SK-N-SH (cell line): ENCODE measurements at regions not wholly inside any gene's neighbourhood (a gene's known extent, or its start where the extent isn't known, plus 50 kb on each side); places are given as distances from the start of the nearest gene placed in this dataset.

Experiments used
- CTCF ChIA-PET: fragments of 300-600, 350-600 bp; formaldehyde crosslinking; extraction: SDS; loops from one replicate; lab custom pipeline; 2021; lab: Yijun Ruan, JAX
- POLR2A ChIA-PET: fragments of 350-600 bp; sonication (Branson Sonifier 250); formaldehyde crosslinking; extraction: SDS; loops from one replicate; lab custom pipeline; 2020; ENCODE audit warnings: antibody characterized with exemption, inconsistent platforms; lab: Yijun Ruan, JAX
- DNase-seq: peaks from one replicate; pipeline ENCODE4 v3.0.0; 2012
- H2AFZ ChIP-seq: fragments of 200-600 bp; sonication (generic); 2 replicates; pipeline ENCODE4 v1.8.1; 2016; ENCODE audit warnings: antibody characterized with exemption, mild to moderate bottlenecking, low read depth
- H3F3A ChIP-seq: fragments of 200-600 bp; sonication (generic); replicated peaks from 2 replicates; pipeline ENCODE3; 2016; ENCODE audit warnings: antibody characterized with exemption, mild to moderate bottlenecking; ENCODE audit not compliant: insufficient read depth
- H3K27ac ChIP-seq, 2 experiments: fragments of 200-500 bp in 1 of 2; fragments of 200-600 bp in 1 of 2; sonication (Bioruptor generic) in 1 of 2; sonication (generic), shearing (Covaris generic) in 1 of 2; 2 replicates each; pipeline versions ENCODE4 v1.5.1 to v1.6.1; 2014 to 2016; ENCODE audit warnings: low read depth in 2 of 2, inconsistent platforms in 1 of 2, low read length in 1 of 2, mild to moderate bottlenecking in 1 of 2, mixed read lengths in 1 of 2
- H3K27me3 ChIP-seq: fragments of 200-600 bp; sonication (generic), shearing (Covaris generic); 2 replicates; pipeline ENCODE4 v1.6.1; 2016; ENCODE audit warnings: mixed run types; ENCODE audit not compliant: insufficient read depth
- H3K36me3 ChIP-seq, 2 experiments: fragments of 200-500 bp in 1 of 2; fragments of 200-600 bp in 1 of 2; sonication (Bioruptor generic) in 1 of 2; sonication (generic) in 1 of 2; replicated peaks in 1 of 2; 2 replicates each; pipeline versions ENCODE3 to v1.5.1; 2014 to 2016; ENCODE audit warnings: low read length in 1 of 2, mild to moderate bottlenecking in 1 of 2; ENCODE audit not compliant: insufficient read depth in 2 of 2, control insufficient read depth in 1 of 2
- H3K4me1 ChIP-seq, 2 experiments: fragments of 200-500 bp in 1 of 2; fragments of 200-600 bp in 1 of 2; sonication (Bioruptor generic) in 1 of 2; sonication (generic), shearing (Covaris generic) in 1 of 2; 2 replicates each; pipeline versions ENCODE4 v1.5.1 to v1.6.1; 2014 to 2016; ENCODE audit warnings: low read depth in 1 of 2, low read length in 1 of 2, mixed run types in 1 of 2; ENCODE audit not compliant: insufficient read depth in 2 of 2, control insufficient read depth in 1 of 2
- H3K4me2 ChIP-seq: fragments of 200-600 bp; sonication (generic), shearing (Covaris generic); 2 replicates; pipeline ENCODE4 v1.6.1; 2017; ENCODE audit warnings: mixed run types
- H3K4me3 ChIP-seq, 2 experiments: fragments of 200-500 bp in 1 of 2; fragments of 200-600 bp in 1 of 2; sonication (Bioruptor generic) in 1 of 2; sonication (generic), shearing (Covaris generic) in 1 of 2; 2 replicates each; pipeline versions ENCODE4 v1.5.1 to v1.8.1; 2014 to 2016; ENCODE audit warnings: low read depth in 2 of 2, inconsistent platforms in 1 of 2, low read length in 1 of 2, mild to moderate bottlenecking in 1 of 2, mixed read lengths in 1 of 2, moderate library complexity in 1 of 2
- H3K79me2 ChIP-seq: fragments of 200-600 bp; sonication (generic); 2 replicates; pipeline ENCODE4 v1.8.1; 2017; ENCODE audit warnings: mild to moderate bottlenecking; ENCODE audit not compliant: insufficient read depth
- H3K9ac ChIP-seq: fragments of 200-600 bp; sonication (generic); 2 replicates; pipeline ENCODE4 v1.6.1; 2017; ENCODE audit warnings: mixed run types
- H3K9me2 ChIP-seq: fragments of 200-600 bp; sonication (generic); 2 replicates; pipeline ENCODE4 v1.6.1; 2017; ENCODE audit warnings: mixed run types
- H3K9me3 ChIP-seq: fragments of 200-600 bp; sonication (generic); 2 replicates; pipeline ENCODE4 v1.6.1; 2017; ENCODE audit warnings: mixed run types, mild to moderate bottlenecking, moderate library complexity
- H4K20me1 ChIP-seq: fragments of 200-600 bp; sonication (generic); 2 replicates; pipeline ENCODE4 v1.6.1; 2017; ENCODE audit warnings: mild to moderate bottlenecking, mixed run types; ENCODE audit not compliant: insufficient read depth
- FOSL2 ChIP-seq: IDR thresholded peaks from 2 replicates; pipeline ENCODE4 v1.4.0; 2012; ENCODE audit warnings: low read depth, mild to moderate bottlenecking, moderate library complexity, borderline replicate concordance
- IRF3 ChIP-seq: fragments of 150-350 bp; IDR thresholded peaks from 2 replicates; pipeline ENCODE4 v1.6.1; 2016; ENCODE audit warnings: mild to moderate bottlenecking, low read depth, low read length
- NFIC ChIP-seq: IDR thresholded peaks from 2 replicates; pipeline ENCODE4 v1.4.0; 2012; ENCODE audit warnings: borderline replicate concordance
- REST ChIP-seq: IDR thresholded peaks from 2 replicates; pipeline ENCODE4 v1.6.1; 2012; ENCODE audit warnings: mild to moderate bottlenecking, low read depth, low read length, moderate library complexity
- SIN3A ChIP-seq: IDR thresholded peaks from 2 replicates; pipeline ENCODE4 v1.6.1; 2012; ENCODE audit warnings: low read depth, mild to moderate bottlenecking, low read length, moderate library complexity, borderline replicate concordance
- SMC3 ChIP-seq: IDR thresholded peaks from 2 replicates; pipeline ENCODE4 v1.6.1; 2012; ENCODE audit warnings: low read depth, low read length, improper control_type of control experiment
- USF1 ChIP-seq: IDR thresholded peaks from 2 replicates; pipeline ENCODE4 v1.4.0; 2012; ENCODE audit warnings: low read depth, borderline replicate concordance
- USF2 ChIP-seq: fragments of 150-350 bp; IDR thresholded peaks from 2 replicates; pipeline ENCODE4 v1.6.1; 2017; ENCODE audit warnings: antibody characterized with exemption, low read length, low read depth, borderline replicate concordance
- YY1 ChIP-seq: IDR thresholded peaks from 2 replicates; pipeline ENCODE4 v1.4.0; 2012; ENCODE audit warnings: low read depth, mild to moderate bottlenecking
- WGBS: methylation state at CpG from one replicate; pipeline ENCODE4 v1.1.6; 2017; ENCODE audit warnings: low lambda C conversion rate; 5-methylcytosine and 5-hydroxymethylcytosine counted together
- TF ChIP-seq, protein P1 (sequence below): IDR thresholded peaks from 2 replicates; pipeline ENCODE4 v1.4.0; 2012; ENCODE audit warnings: low read depth

GRCh38 chr9:85142496-85142911, 473.0 kb downstream of the NTRK2 start (continued):
- no peak for TF ChIP-seq REST

DNA sequence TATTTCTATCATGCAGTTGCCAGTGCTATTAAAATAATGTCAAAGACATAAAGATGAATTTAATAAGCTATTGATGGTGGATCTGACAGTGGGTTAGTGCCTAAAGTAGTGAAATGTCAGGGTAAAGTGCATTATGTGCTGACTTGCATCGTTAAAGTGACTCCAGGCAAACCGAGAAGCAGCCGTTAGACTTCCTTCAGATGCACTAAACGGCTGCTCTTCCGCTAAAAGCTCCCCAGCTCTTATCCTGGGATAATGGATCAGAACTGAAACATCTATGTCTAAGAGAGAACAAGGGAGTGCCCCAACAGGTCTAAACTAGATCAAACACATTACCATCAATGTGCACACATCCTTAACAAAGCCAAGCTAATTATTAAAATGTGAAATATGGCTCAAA, 468.2 kb downstream of the NTRK2 start:
- ChIA-PET POLR2A (no interaction called here), CTCF (interaction anchor here (2.8 kb wide), 1 partner anchor 469 kb away, joined by 13 read pairs; the partner anchor contains the start of gene NTRK2)
- H3F3A ChIP-seq, result no peaks in the 10 kb centered on the region
- no peaks in the 10 kb centered on the region for H3K79me2 ChIP-seq
- TF ChIP-seq FOSL2 (no peak), SMC3 (no peak), USF1 (no peak), YY1 (no peak), IRF3 (no peak), SIN3A (no peak), REST (no peak), USF2 (no peak), NFIC (no peak)
- TF ChIP-seq, protein P1, sequence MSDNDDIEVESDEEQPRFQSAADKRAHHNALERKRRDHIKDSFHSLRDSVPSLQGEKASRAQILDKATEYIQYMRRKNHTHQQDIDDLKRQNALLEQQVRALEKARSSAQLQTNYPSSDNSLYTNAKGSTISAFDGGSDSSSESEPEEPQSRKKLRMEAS, result no peak
- TF ChIP-seq, all 33 proteins: peak for 0
- H3K36me3 ChIP-seq, result no peaks in the 10 kb centered on the region
- no peak overlapping the region for H3K9ac ChIP-seq
- H3K27ac ChIP-seq, result no peak overlapping the region
- no peak overlapping the region for H2AFZ ChIP-seq
- H3K9me3 ChIP-seq, result no peaks in the 10 kb centered on the region
- no peak overlapping the region for H3K4me3 ChIP-seq
- no peak overlapping the region for H3K4me2 ChIP-seq
- no peak for DNase-seq
- no peaks in the 10 kb centered on the region for H3K9me2 ChIP-seq
- no peaks in the 10 kb centered on the region for H3K27me3 ChIP-seq
- no peaks in the 10 kb centered on the region for H4K20me1 ChIP-seq
- H3K4me1 ChIP-seq, result no peaks in the 10 kb centered on the region; a peak in 1 of 4 replicates
- WGBS, result 66% methylated on average over 5 of the region's 5 CpGs
